ENCODE measurements at regions not wholly inside any gene's neighbourhood (a gene's known extent, or its start where the extent isn't known, plus 50 kb on each side); places are given as distances from the start of the nearest gene placed in this dataset.

- H3K27ac Mint-ChIP-seq: no peak overlapping the region
- no peak overlapping the region for H3K4me3 Mint-ChIP-seq
- DNase-seq: no peak
- no peaks in the 10 kb centered on the region for H3K4me1 Mint-ChIP-seq (ENCODE audit: low read depth)
- H3K36me3 Mint-ChIP-seq (ENCODE audit: low read depth): no peaks in the 10 kb centered on the region
- H3K27me3 Mint-ChIP-seq (ENCODE audit: insufficient read depth): no peaks in the 10 kb centered on the region
- no peaks in the 10 kb centered on the region for H3K9me3 Mint-ChIP-seq
- no peak for TF ChIP-seq CTCF (IDR thresholded peaks at IDR 0.05)
Measured at GRCh38 chr1:193602705-193603104, 416.3 kb upstream of the B3GALT2 start.

- Mint-ChIP-seq H3K9me3 (no peaks in the 10 kb centered on the region), H3K36me3 (ENCODE audit: low read depth) (no peaks in the 10 kb centered on the region), H3K27me3 (ENCODE audit: insufficient read depth) (no peaks in the 10 kb centered on the region), H3K27ac (no peak overlapping the region), H3K4me3 (no peak overlapping the region), H3K4me1 (ENCODE audit: low read depth) (peaks cover 12% of the 10 kb centered on the region)
- DNase-seq: no peak
- no peak for TF ChIP-seq CTCF (IDR thresholded peaks at IDR 0.05)
Measured at GRCh38 chr1:193593147-193593885, 406.9 kb upstream of the B3GALT2 start.

- H3K4me1 Mint-ChIP-seq (ENCODE audit: low read depth): peaks cover 12% of the 10 kb centered on the region
- H3K27ac Mint-ChIP-seq: no peak overlapping the region
- H3K27me3 Mint-ChIP-seq (ENCODE audit: insufficient read depth): no peaks in the 10 kb centered on the region
- TF ChIP-seq CTCF (IDR thresholded peaks at IDR 0.05): no peak
- no peak for DNase-seq
- H3K36me3 Mint-ChIP-seq (ENCODE audit: low read depth): no peaks in the 10 kb centered on the region
- no peaks in the 10 kb centered on the region for H3K9me3 Mint-ChIP-seq
- no peak overlapping the region for H3K4me3 Mint-ChIP-seq
Measured at GRCh38 chr1:193592317-193592716, 405.9 kb upstream of the B3GALT2 start.

- Mint-ChIP-seq H3K4me1 (ENCODE audit: low read depth) (peaks cover 12% of the 10 kb centered on the region), H3K27me3 (ENCODE audit: insufficient read depth) (no peaks in the 10 kb centered on the region), H3K4me3 (no peak overlapping the region), H3K27ac (no peak overlapping the region), H3K9me3 (no peaks in the 10 kb centered on the region), H3K36me3 (ENCODE audit: low read depth) (no peaks in the 10 kb centered on the region)
- TF ChIP-seq CTCF (IDR thresholded peaks at IDR 0.05): no peak
- DNase-seq: no peak
Measured at GRCh38 chr1:193590102-193590501, 403.7 kb upstream of the B3GALT2 start.

- Mint-ChIP-seq H3K4me3 (no peak overlapping the region), H3K27me3 (ENCODE audit: insufficient read depth) (no peaks in the 10 kb centered on the region), H3K27ac (no peak overlapping the region), H3K36me3 (ENCODE audit: low read depth) (no peaks in the 10 kb centered on the region), H3K4me1 (ENCODE audit: low read depth) (peaks cover 12% of the 10 kb centered on the region), H3K9me3 (no peaks in the 10 kb centered on the region)
- DNase-seq: peak; percentile 22
- no peak for TF ChIP-seq CTCF (IDR thresholded peaks at IDR 0.05)
Measured at GRCh38 chr1:193589597-193590040, 403.2 kb upstream of the B3GALT2 start.
